Loucy (cell line): ENCODE measurements at regions not wholly inside any gene's neighbourhood (a gene's known extent, or its start where the extent isn't known, plus 50 kb on each side); places are given as distances from the start of the nearest gene placed in this dataset.

Source experiments
- H2AFZ ChIP-seq: fragments of 200-600 bp; sonication (generic); 2 replicates; pipeline ENCODE4 v1.6.0; 2016; ENCODE audit warnings: antibody characterized with exemption, mild to moderate bottlenecking, low read length, moderate library complexity
- H3F3A ChIP-seq: fragments of 200-600 bp; 2 replicates; pipeline ENCODE4 v1.6.0; 2016; ENCODE audit warnings: antibody characterized with exemption, low read depth, mild to moderate bottlenecking
- H3K27me3 ChIP-seq: fragments of 200-600 bp; sonication (generic); 2 replicates; pipeline ENCODE4 v1.6.1; 2014; ENCODE audit warnings: low read length, mild to moderate bottlenecking; ENCODE audit not compliant: insufficient read depth, poor library complexity, severe bottlenecking
- H3K36me3 ChIP-seq: fragments of 200-600 bp; sonication (generic); 2 replicates; pipeline ENCODE4 v1.6.1; 2016; ENCODE audit warnings: low read length; ENCODE audit not compliant: insufficient read depth
- H3K4me1 ChIP-seq: fragments of 200-600 bp; sonication (generic); 2 replicates; pipeline ENCODE4 v1.5.1; 2014; ENCODE audit warnings: low read length, mild to moderate bottlenecking; ENCODE audit not compliant: insufficient read depth, poor library complexity, severe bottlenecking
- H3K4me2 ChIP-seq: fragments of 200-600 bp; sonication (generic); 2 replicates; pipeline ENCODE4 v1.6.0; 2014; ENCODE audit warnings: antibody characterized with exemption, low read length, low read depth, mild to moderate bottlenecking; ENCODE audit not compliant: poor library complexity, severe bottlenecking
- H3K4me3 ChIP-seq: fragments of 200-600 bp; sonication (generic); 2 replicates; pipeline ENCODE4 v1.5.1; 2014; ENCODE audit warnings: low read length, mild to moderate bottlenecking, mixed read lengths; ENCODE audit not compliant: poor library complexity, severe bottlenecking
- H3K79me2 ChIP-seq: fragments of 200-600 bp; sonication (generic); 2 replicates; pipeline ENCODE4 v1.6.1; 2014; ENCODE audit warnings: low read length; ENCODE audit not compliant: insufficient read depth
- H3K9ac ChIP-seq: fragments of 200-600 bp; sonication (generic); 2 replicates; pipeline ENCODE4 v1.6.0; 2014; ENCODE audit warnings: mild to moderate bottlenecking, low read depth, low read length, moderate library complexity; ENCODE audit not compliant: poor library complexity, severe bottlenecking
- H3K9me2 ChIP-seq: fragments of 200-600 bp; sonication (generic); replicated peaks from 2 replicates; pipeline ENCODE4 v1.6.1; 2016; ENCODE audit warnings: low read depth, low read length, mixed read lengths
- H3K9me3 ChIP-seq: fragments of 200-600 bp; sonication (generic); 2 replicates; pipeline ENCODE4 v1.6.1; 2014; ENCODE audit warnings: mild to moderate bottlenecking, antibody characterized with exemption, low read length, low read depth; ENCODE audit not compliant: insufficient read depth
- H4K20me1 ChIP-seq: fragments of 200-600 bp; sonication (generic); 2 replicates; pipeline ENCODE4 v1.6.0; 2014; ENCODE audit warnings: antibody characterized with exemption, low read length, mild to moderate bottlenecking; ENCODE audit not compliant: insufficient read depth, poor library complexity, severe bottlenecking
- CTCF ChIP-seq: fragments of 200-600 bp; sonication (generic); conservative IDR thresholded peaks from 2 replicates; pipeline ENCODE4 v1.5.1; 2014; ENCODE audit warnings: mild to moderate bottlenecking, antibody characterized with exemption, low read length
- EZH2phosphoT487 ChIP-seq: fragments of 200-600 bp; IDR thresholded peaks from 2 replicates; pipeline ENCODE4 v1.6.1; 2018; ENCODE audit warnings: antibody characterized with exemption, mild to moderate bottlenecking, moderate library complexity, borderline replicate concordance

- no peaks in the 10 kb centered on the region for H3K27me3 ChIP-seq
- no peaks in the 10 kb centered on the region for H3K79me2 ChIP-seq
- no peaks in the 10 kb centered on the region for H3K9me2 ChIP-seq
- H3K4me3 ChIP-seq = no peak overlapping the region
- TF ChIP-seq EZH2phosphoT487 (no peak), CTCF (no peak)
- H4K20me1 ChIP-seq = no peaks in the 10 kb centered on the region
- H3K36me3 ChIP-seq = no peaks in the 10 kb centered on the region
- H3K9me3 ChIP-seq = no peaks in the 10 kb centered on the region; the same call in 1 of the 2 replicates
- H3K4me2 ChIP-seq = no peak overlapping the region
- no peak overlapping the region for H2AFZ ChIP-seq
- H3K9ac ChIP-seq = no peak overlapping the region
- no peaks in the 10 kb centered on the region for H3K4me1 ChIP-seq
- H3F3A ChIP-seq = no peaks in the 10 kb centered on the region
Measured at GRCh38 chr6:40066372-40066771, 132.1 kb upstream of the MOCS1 start.

- H3K36me3 ChIP-seq = no peaks in the 10 kb centered on the region
- TF ChIP-seq CTCF (no peak), EZH2phosphoT487 (no peak)
- H3K27me3 ChIP-seq = no peaks in the 10 kb centered on the region
- H4K20me1 ChIP-seq = no peaks in the 10 kb centered on the region
- no peaks in the 10 kb centered on the region for H3K9me2 ChIP-seq
- no peak overlapping the region for H2AFZ ChIP-seq
- no peaks in the 10 kb centered on the region for H3F3A ChIP-seq
- no peak overlapping the region for H3K9ac ChIP-seq
- H3K4me2 ChIP-seq = no peak overlapping the region
- H3K4me3 ChIP-seq = no peak overlapping the region
- no peaks in the 10 kb centered on the region for H3K9me3 ChIP-seq
- no peaks in the 10 kb centered on the region for H3K4me1 ChIP-seq
- no peaks in the 10 kb centered on the region for H3K79me2 ChIP-seq
Measured at GRCh38 chr6:40056865-40057264, 122.6 kb upstream of the MOCS1 start.

GRCh38 chr6:40054602-40055001 lies 120.3 kb upstream of the MOCS1 start:
- no peaks in the 10 kb centered on the region for H3K36me3 ChIP-seq
- H3K4me2 ChIP-seq = no peak overlapping the region
- no peak overlapping the region for H2AFZ ChIP-seq
- H3K9ac ChIP-seq = no peak overlapping the region
- H3K79me2 ChIP-seq = no peaks in the 10 kb centered on the region
- no peaks in the 10 kb centered on the region for H4K20me1 ChIP-seq
- no peaks in the 10 kb centered on the region for H3F3A ChIP-seq
- H3K9me3 ChIP-seq = no peaks in the 10 kb centered on the region
- H3K9me2 ChIP-seq = no peaks in the 10 kb centered on the region
- H3K4me3 ChIP-seq = no peak overlapping the region
- H3K27me3 ChIP-seq = no peaks in the 10 kb centered on the region
- no peak for TF ChIP-seq CTCF
- no peak for TF ChIP-seq EZH2phosphoT487
- no peaks in the 10 kb centered on the region for H3K4me1 ChIP-seq
